GM19240 (cell line): ENCODE measurements at regions not wholly inside any gene's neighbourhood (a gene's known extent, or its start where the extent isn't known, plus 50 kb on each side); places are given as distances from the start of the nearest gene placed in this dataset.
A peak's percentile ranks its signal among the peaks of the same experiment; 100 is the strongest.

Experiments
- DNase-seq: peaks from one replicate; pipeline ENCODE4 v3.0.0; 2011; ENCODE audit warnings: low spot score; ENCODE audit not compliant: insufficient read length

DNA sequence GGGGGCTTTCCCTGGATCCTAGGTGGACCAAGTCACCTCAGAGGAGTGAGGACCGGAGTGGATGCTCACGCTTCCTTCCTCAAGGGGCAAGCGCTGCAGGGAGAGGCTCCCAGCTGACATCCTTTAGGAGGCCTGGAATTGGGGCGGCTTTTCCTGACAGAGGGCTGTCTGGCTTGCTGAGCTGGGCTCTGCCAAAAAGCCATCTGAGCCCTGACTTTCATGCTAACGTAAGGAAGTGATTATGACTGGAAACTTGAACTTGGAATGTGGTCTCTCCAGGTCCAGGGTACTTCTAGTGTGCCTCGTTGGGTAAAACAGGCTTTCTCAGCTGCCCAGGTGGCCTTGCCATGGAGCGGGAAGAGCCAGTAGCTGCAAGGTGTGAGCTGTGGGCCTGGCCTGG, 268.3 kb upstream of the SPRED2 start:
- no peak for DNase-seq

DNA sequence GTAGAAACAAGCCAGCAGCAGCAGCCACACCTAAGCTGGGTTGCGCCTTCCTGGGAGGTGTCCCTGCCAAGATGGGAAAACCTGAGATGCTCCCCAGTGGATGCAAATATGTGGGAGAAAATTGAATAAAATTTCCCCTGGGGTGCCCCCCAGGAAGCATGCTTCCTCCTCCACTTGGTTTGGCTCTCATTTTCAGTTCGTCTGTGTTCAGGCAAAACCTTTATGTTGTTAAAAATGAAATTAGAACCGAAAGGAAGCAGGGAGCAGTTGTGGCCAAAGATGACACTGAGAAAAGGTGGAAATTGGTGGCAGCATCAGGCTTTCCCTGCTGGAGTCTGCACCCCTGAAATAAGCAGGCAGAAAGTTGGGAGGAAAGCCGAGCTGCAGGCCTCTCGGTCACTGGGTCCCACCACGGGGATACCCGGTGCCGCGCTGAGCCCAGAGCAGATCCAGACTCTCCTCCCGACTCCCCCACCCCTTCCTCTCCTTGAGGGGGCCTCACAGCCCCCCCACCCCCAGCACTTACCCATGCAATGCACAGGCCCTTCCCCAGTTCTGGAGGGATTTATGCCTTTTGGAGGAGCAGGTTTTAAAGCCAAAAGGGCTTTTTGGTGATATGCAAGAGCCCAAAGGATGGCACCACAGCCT, 267.7 kb upstream of the SPRED2 start:
- DNase-seq, result no peak

DNA sequence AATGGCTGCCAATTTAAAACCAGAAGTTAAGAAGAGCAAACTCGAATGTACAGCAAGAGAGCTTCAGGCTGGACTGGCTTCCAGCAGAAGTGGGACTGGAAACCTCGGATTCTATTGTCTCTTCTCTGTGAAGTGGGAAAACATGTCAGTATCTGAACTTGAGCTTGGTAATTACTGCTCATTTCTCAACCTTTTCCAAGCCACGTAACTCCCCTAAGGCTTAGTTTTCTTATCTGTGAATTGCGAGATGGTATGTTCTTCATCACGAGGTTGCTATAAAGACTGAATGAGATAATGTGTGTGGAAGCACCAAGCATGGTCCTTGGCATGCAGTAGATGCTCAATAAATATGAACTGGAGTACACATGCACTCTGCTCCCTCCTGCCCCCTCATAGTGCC, 259.4 kb upstream of the SPRED2 start:
- no peak for DNase-seq

DNA sequence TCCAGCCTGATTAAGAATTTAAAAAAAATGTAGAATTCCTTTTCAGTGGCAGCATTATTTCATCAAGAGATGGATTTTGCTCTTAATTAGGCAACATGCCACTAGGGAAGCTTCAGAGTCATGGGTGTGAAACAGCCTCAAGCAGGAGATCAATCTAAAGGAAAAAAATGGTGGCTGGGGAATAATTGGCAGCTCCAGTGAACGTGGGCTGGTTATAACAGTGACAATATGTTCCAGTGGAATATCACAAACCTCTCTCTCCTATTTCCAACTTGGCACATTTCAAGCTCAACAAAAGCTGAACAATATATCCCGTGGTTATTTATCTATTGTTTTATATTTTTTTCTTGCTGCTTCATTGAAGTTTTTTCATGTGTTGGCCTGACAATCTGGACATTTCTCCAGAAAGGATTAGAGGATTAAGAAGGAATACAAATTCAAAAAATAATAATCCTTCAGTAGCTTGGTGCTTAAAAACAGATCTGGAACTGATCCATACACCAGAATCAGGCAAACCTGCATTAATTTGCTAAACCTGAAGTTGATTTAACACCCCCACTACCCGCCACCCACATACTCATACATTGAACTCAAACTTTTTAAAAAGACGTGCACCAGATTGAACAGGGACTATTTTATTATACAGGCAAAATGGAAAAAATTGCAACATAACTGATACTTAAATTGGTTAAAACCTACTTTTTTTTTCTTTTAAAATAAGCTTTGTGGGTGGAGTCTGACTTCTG, 255.9 kb upstream of the SPRED2 start:
- no peak for DNase-seq

DNA sequence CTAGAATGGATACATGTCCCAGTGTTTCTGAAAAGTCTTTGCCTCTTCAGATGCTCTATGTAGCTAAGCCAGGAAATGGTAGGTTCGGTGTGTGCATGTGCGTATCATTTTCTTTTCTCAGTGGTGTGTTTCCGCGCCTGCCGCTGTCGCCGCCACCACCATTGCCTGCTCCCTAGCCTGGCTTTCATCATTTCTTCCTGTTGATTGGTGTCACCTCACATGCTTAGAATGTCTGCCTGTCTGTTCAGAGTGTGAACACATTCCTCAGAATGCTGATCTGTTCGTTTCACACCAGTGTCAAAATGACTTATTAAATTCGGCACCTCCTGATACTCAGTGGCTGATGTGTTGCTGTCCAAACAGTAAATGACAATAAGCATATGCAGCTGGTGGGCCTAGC, 255.2 kb upstream of the SPRED2 start:
- no peak for DNase-seq

DNA sequence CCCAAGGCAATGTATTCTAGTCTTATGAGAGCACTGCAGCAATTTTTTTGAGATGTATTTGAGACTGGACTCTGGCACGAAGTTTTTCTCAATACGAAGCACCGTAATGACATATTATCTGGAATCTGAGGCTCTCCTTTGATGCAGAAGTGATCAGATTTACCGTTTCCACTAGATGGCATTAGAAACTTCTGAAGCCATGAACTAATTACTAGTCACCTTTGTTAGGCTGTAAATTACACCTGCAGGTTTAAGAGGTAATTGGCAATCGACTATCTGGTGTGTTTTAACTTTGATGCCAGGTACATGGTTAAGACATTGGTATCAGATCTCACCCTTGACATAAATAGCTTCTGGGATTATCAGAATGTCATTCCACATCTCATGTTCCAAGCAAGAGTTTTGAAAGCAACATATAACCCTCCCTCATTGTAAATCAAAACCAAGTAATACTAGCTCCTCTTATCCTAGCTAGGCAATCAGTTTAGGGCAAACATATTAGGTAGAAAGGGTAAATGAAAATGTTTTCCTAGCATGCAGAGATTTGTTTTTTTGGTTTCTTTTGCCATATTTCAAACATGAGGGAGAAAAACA, 254.6 kb upstream of the SPRED2 start:
- no peak for DNase-seq

DNA sequence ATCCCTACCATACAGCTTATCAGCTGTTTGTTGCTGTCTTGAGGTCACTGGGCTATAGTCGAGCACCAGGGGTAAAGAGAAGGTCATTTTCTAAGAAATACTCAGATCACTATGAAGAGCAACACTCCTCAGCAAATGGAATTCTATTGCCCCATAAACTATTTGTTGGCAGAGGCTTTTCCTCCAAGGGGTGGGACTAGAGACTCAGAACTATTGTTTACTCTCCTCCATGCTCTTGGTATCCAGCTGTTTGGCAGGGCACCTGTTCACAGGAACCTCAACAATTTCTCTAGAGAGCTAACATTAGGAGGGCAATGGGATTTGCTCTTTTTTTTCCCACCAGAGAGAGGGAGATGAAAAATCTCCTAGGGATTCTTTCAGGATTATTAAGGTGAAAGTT, 249.1 kb upstream of the SPRED2 start:
- no peak for DNase-seq

DNA sequence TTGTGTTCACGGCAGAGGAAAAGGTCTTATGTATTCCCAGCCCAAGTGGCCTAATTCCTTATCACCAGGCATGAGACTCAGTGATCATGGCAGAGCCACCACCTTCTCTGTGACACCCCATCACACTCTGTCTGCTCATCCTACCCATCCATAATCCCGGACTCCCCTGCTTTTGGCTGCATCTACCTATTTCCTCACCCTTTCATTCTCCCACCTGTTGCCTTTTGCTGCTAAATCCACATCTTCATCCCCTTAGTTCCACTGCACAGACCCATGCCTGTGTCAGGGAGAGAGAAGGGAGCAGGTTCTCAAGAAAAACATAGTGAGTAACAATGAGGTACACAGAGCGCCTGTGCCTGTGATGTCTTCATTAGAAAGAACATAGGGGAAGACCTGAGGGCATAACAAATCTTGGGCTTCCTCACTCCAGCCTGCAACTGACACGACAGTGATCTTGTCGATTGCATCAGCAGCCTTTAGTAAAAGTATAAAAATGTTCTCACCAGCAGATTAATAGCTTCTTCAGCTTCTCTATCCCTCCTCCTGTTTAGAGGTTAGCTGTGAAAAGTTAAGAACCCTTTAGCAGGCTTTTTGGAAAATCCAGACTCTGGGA, 246.5 kb upstream of the SPRED2 start:
- DNase-seq, result no peak

DNA sequence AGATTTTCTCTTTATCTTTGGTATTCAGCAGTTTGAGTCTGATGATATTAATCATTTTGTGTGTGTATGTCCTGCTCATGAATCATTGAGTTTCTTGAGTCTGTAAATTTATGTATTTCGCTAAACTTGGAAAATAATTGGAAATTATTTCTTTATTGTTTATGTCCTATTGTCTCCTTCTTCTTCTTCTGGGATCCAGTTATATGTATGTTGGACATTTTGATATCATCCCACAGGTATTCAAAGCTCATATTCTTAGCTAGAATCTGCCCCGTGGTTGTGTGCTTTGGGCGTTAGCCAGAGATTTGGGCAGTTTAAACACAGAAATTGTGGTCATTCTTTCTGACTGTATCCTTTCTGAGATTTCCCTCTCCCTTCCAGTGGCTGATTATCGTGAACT, 243.0 kb upstream of the SPRED2 start:
- no peak for DNase-seq

DNA sequence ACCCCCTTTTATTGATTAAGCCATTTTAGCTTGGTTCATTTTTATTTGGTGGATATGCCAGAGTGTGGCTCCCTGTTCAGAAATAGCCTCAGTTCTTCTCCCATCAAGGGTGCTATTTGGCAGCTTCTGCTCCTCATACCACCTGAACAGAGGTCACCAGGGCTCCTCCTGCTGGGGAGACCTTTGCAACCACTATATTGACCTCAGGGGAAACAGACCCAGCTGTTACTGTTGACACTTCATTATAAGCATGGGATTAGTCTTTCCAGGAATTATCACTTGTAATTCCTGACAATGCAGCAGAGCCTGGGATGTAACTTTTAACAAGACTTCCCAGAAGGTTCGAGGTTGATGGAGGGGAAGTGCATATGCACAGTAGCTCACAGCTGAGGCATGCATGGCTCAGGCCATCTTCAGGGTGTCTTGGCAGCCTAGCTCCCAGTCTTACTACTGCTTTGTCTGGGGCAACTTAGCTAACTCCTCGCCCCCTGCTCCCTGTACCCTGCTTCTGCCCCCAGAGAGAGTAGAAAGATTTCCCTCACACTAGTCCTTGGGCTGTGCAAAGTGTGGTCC, 239.4 kb upstream of the SPRED2 start:
- DNase-seq, result no peak

DNA sequence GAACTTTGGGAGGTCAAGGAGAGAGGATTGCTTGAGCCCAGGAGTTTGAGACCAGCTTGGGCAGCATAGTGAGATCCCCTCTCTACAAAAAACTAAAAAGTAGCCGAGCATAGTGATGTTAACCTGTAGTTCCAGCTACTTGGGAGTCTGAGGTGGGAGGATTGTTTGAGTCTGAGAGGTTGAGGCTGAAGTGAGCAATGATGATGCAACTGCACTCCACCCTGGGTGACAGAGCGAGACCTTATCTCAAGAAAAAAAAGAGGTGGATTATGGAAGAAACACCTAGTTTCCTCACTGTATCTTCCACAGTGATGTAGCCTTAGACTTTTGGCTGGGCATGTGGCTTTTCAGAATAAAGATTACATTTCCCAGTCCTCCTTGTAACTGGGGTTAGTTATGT, 237.2 kb upstream of the SPRED2 start:
- DNase-seq, result no peak

DNA sequence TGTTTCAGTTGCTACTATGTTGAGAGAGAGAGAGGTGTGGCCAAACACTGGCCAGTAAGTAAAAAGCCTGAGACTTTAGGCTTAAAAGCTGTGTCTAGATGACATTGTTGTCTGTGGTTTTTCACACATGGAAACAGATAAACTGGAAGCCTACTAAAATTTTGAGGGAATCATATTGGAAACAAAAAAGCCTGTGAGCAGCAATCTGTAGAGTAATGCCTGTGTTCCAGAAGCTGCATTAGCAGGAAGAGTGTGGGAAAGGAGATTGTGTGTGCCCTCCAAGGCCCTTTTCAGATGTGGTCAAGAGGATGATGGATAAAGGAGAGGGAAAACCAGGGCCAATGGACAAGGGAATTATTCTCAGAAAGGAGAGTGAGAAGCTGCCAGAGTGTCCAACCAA, 236.3 kb upstream of the SPRED2 start:
- DNase-seq, result no peak

DNA sequence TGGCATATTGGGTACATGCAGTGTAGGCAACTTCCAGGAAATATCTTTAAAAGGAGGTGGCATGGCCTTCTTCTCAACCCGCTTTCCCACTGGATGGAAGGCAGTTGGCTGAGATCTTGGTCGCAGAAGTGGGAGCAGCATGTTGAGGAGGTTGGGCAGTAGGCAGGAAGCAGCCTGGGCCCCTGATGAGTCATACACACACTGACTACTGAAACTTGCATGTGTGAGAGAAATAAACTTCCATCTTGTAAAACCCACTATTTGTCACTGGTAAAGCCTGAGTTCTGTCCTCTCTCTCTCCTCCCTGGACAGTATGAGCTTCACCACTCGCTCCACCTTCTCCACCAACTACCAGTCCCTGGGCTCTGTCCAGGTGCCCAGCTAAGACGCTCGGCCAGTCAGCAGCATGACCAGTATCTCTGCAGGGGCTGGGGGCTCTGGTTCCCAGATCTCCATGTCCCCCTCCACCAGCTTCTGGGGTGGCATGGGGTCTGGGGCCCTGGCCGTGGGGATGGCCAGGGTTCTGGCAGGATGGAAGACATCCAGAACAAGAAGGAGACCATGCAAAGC, 233.8 kb upstream of the SPRED2 start:
- peak; percentile 46 for DNase-seq

DNA sequence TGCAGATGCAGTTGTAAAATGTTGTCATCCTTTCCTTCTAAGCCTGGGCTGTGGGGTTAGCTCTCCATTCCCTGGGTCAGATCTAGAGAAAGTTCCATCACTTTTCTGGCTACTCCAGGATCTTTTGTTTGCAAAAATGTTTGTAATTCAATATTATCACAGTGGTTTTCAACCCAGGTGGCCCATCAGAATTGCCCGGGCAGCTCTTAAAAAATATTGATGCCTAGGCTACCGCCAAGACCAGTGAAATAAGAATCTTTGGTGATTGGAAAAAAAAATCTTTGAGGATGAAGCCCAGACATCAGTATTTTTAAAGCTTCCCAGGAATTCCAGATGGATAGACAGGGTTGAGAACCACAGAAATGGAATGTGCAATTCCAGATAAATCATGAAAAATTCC, 232.5 kb upstream of the SPRED2 start:
- DNase-seq, result no peak

DNA sequence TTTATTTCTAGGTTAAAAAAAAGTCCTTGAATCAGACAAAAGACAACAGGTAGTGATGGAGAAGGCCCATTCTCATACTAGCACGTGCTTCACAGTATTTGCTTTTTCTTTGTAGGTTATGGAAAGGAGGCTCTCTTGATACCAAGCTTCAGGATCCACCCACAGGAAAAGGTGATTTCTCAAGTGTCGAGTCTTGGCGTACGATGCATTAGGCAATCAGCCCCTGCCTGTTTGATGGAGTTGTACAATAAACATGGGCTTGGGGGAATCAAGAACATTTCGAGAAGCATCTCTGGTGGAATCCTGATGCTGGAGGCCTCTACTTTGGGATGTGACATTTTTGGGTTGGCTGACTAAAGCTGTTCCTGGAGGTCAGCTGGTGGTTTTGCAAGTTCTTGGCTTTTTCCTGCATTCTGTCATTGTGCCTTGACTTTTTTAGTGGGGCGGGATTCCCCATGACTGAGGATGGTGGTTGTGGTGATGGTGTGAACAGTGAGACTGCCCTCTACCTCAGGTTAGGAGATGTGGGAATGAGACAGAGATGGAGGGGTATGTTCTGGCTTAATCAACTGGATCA, 231.5 kb upstream of the SPRED2 start:
- no peak for DNase-seq

DNA sequence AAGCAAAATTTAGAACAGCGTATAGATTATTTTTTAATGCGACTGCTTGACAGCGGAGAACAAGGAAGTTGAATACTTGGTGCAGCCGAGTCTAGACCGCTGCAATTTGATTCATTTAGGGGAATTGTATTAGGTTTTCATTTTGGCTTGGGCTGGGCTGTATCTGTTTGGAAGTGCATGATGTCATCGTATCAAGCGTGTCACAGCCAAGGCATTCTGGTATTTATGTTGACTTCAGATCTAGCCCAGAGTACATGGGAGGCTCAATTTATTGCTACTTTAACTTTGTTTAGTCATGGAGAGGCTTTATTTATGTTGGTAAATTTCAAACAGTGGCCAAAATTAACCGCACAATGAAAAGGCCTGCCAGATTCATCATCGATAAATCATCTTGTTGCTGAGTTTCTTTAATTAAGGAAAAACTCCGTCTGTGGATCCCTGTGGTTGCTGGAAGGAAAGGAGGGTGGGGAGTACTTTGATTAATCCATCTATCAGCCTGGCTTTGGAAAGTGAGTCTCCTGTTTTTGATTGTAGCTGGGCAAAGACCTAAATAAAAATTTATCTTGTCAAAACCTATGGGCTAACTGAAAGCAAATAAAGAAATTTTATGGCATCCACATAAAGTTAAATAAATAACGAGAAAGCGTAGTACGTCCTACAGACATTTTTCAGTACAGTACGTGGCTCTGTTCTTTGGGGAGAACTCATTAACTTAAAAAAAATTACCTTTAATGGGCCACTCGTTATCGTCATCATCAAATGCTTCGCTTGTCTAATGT, 230.4 kb upstream of the SPRED2 start:
- DNase-seq, result no peak

DNA sequence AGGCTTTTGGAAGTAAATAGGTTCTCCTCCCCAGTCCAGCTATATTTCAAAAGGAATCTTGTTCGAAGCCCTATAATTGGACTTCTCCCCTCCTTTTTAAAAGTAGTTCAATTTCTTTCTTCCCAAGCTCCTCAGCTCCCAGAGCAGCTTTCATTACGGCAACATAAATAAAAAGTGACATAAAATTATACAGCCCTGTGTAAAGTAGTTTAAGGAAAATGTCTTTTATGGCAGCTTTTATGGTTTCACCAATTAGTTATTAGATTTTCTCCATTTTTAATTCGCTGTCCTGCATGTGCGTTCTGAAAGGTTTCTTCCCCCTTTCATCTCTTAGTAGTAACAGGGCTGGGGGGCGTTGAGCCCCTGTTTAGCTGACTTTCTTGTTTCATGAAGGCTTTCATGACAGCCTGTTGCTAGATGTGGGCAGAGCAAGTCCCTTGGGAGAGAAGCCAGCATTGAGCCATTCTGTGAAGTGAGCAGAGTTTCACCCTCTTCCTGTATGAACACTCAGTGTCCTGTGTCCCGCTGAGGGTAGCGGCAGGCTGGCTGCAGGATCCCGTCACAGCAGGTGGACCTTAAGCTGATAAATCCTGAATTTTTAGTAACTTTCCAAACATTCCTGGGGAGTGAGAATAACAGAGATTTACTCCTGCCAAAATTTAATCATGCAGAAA, 229.7 kb upstream of the SPRED2 start:
- DNase-seq, result no peak

DNA sequence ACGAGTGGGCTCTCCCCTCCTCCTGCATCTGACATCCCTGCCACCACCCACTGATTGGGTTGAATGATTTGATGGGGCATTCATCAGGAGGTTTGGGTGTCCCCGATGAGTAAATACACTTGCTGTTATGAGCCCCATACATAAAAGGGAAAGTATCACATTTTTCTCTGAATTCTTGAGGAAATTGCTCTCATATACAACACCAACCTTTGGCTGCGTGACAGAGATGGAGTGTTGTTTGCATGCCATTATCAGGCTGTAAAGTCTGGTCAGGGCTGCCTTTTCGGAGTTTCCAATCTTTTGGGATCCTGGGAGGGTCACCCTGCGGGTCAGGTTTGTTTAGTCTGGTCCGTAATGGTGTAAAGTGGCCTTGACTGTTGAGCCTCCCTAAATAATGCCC, 227.9 kb upstream of the SPRED2 start:
- no peak for DNase-seq

DNA sequence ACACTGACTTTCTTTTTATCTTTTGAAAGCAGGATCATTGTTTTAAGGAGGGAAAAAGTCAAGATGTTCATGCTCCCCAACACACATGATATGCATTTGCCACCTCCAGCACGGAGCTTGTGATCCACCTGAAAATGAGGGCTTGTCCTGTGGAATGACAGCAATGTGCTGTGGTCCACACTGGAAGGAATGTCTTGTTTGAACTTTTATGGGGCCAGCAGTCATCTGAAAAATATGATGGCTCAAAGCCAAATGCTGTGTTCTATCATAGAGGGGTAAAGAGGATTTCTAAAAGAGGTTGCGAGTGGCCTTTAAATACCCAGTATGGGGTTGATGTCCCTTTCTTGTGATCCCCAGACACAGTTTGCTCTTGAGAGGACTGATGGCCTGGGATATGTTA, 226.5 kb upstream of the SPRED2 start:
- DNase-seq, result no peak

DNA sequence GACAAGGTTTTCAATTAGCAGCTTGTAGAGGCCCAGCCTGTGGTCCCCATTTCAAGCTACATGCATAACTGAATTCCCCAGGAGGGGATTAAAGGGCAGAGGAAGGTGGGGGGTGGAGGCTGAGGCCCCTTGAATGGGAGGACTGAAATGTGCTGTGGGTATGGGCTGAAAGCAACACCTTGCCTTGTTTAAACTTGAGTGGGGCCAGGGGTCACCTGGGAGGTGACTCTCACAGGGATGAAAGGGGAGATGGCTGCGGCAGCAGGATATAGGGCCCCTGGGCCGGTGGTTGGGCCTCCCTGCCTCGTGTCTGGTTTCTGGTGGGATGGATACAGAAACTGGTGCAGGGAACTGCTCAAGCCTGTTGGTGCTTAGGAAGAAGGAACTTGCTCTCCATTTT, 225.9 kb upstream of the SPRED2 start:
- DNase-seq, result no peak
